CD4-positive, alpha-beta memory T cell (primary cell): ENCODE measurements at regions not wholly inside any gene's neighbourhood (a gene's known extent, or its start where the extent isn't known, plus 50 kb on each side); places are given as distances from the start of the nearest gene placed in this dataset.

ENCODE experiments used
- CTCF ChIA-PET: fragments of 350-600 bp; sonication (Branson Sonifier 250); formaldehyde crosslinking; loops from one replicate; lab custom pipeline; 2021; ENCODE audit warnings: inconsistent platforms; ENCODE audit not compliant: partially characterized antibody; lab: Charles Lee
- POLR2A ChIA-PET: fragments of 350-600 bp; sonication (Branson Sonifier 250); formaldehyde crosslinking; loops from one replicate; lab custom pipeline; 2021; ENCODE audit not compliant: partially characterized antibody; lab: Charles Lee
- DNase-seq, 5 donors: peaks; one replicate each; pipeline versions ENCODE4 v3.0.0 to v3.0.0-alpha.2; 2020 to 2022; ENCODE audit warnings: mixed read lengths in 1 of 5
- H3K27ac ChIP-seq: one replicate; pipeline ENCODE4 v1.7.0; 2013; ENCODE audit warnings: low read depth, low read length
- H3K27me3 ChIP-seq: 2 replicates; pipeline ENCODE4 v1.7.0; 2013; ENCODE audit warnings: mild to moderate bottlenecking, low read length, moderate library complexity; ENCODE audit not compliant: insufficient read depth
- H3K36me3 ChIP-seq: 2 replicates; pipeline ENCODE4 v1.7.0; 2013; ENCODE audit warnings: mild to moderate bottlenecking, low read length, moderate library complexity; ENCODE audit not compliant: insufficient read depth
- H3K4me1 ChIP-seq: 2 replicates; pipeline ENCODE4 v1.7.0; 2013; ENCODE audit warnings: mild to moderate bottlenecking, low read length, moderate library complexity; ENCODE audit not compliant: insufficient read depth
- H3K4me3 ChIP-seq, 2 donors: one replicate each; pipeline ENCODE4 v1.7.0; 2013; ENCODE audit warnings: low read length in 2 of 2, mild to moderate bottlenecking in 1 of 2
- H3K9me3 ChIP-seq, 2 donors: one replicate each; pipeline ENCODE4 v1.7.0; 2013; ENCODE audit warnings: low read length in 2 of 2, control low read depth in 1 of 2; ENCODE audit not compliant: control insufficient read depth in 1 of 2
- H3K27ac Mint-ChIP-seq, 7 donors: one replicate each; pipeline ENCODE4 v1.8.0; 2020 to 2021; ENCODE audit warnings: mixed read lengths in 7 of 7, mild to moderate bottlenecking in 6 of 7, inconsistent platforms in 3 of 7, moderate library complexity in 3 of 7
- H3K27me3 Mint-ChIP-seq, 2 donors: one replicate each; pipeline ENCODE4 v1.8.0; 2020 to 2021; ENCODE audit warnings: mixed read lengths in 2 of 2
- H3K36me3 Mint-ChIP-seq, 2 donors: one replicate each; pipeline ENCODE4 v1.8.0; 2020 to 2021; ENCODE audit warnings: mixed read lengths in 2 of 2, inconsistent platforms in 1 of 2, mild to moderate bottlenecking in 1 of 2
- H3K4me1 Mint-ChIP-seq, 4 donors: one replicate each; pipeline ENCODE4 v1.8.0; 2020 to 2021; ENCODE audit warnings: mixed read lengths in 4 of 4, mild to moderate bottlenecking in 1 of 4
- H3K4me3 Mint-ChIP-seq, 8 donors: one replicate each; pipeline ENCODE4 v1.8.0; 2020 to 2021; ENCODE audit warnings: mixed read lengths in 8 of 8, mild to moderate bottlenecking in 7 of 8, moderate library complexity in 6 of 8, inconsistent platforms in 3 of 8
- H3K9me3 Mint-ChIP-seq, 8 donors: one replicate each; pipeline ENCODE4 v1.8.0; 2020 to 2021; ENCODE audit warnings: mixed read lengths in 8 of 8, mild to moderate bottlenecking in 5 of 8, inconsistent platforms in 3 of 8, moderate library complexity in 1 of 8
- intact Hi-C: fragments of 100-400 bp; cut with micrococcal nuclease; formaldehyde crosslinking; loops from one replicate; pipeline ENCODE4 v1.15.1; 2023

- Histone ChIP-seq H3K27me3 (no peaks in the 10 kb centered on the region), H3K4me3 (no peak overlapping the region), H3K36me3 (no peaks in the 10 kb centered on the region), H3K9me3 (no peaks in the 10 kb centered on the region), H3K27ac (no peak overlapping the region), H3K4me1 (no peaks in the 10 kb centered on the region)
- POLR2A ChIA-PET: no interaction called here
- CTCF ChIA-PET: no interaction called here
- no peak overlapping the region for H3K27ac Mint-ChIP-seq
- peaks cover 0 to 2% (median 0%) of the 10 kb centered on the region in 8 donors for H3K9me3 Mint-ChIP-seq
- no peaks in the 10 kb centered on the region for H3K36me3 Mint-ChIP-seq
- H3K4me1 Mint-ChIP-seq: no peaks in the 10 kb centered on the region
- intact Hi-C loops: no loop called here
- DNase-seq: no peak
- H3K4me3 Mint-ChIP-seq: no peak overlapping the region
- peaks cover 21 to 34% of the 10 kb centered on the region in 2 donors for H3K27me3 Mint-ChIP-seq
Observed at GRCh38 chr15:29208836-29209235, 60.8 kb downstream of the NSMCE3 start.

- Mint-ChIP-seq H3K27ac (no peak overlapping the region), H3K27me3 (peaks cover 23 to 29% of the 10 kb centered on the region in 2 donors), H3K36me3 (no peaks in the 10 kb centered on the region), H3K9me3 (peaks cover 0 to 2% (median 0%) of the 10 kb centered on the region in 8 donors), H3K4me1 (no peaks in the 10 kb centered on the region), H3K4me3 (no peak overlapping the region)
- no peaks in the 10 kb centered on the region for H3K4me1 ChIP-seq
- no peaks in the 10 kb centered on the region for H3K9me3 ChIP-seq
- POLR2A ChIA-PET: no interaction called here
- no peak for DNase-seq
- H3K4me3 ChIP-seq: no peak overlapping the region
- intact Hi-C loops: no loop called here
- H3K36me3 ChIP-seq: no peaks in the 10 kb centered on the region
- CTCF ChIA-PET: no interaction called here
- H3K27me3 ChIP-seq: no peaks in the 10 kb centered on the region
- no peak overlapping the region for H3K27ac ChIP-seq
Observed at GRCh38 chr15:29208352-29208751, 61.3 kb downstream of the NSMCE3 start.

- Mint-ChIP-seq H3K4me1 (no peaks in the 10 kb centered on the region), H3K27ac (no peak overlapping the region), H3K4me3 (no peak overlapping the region), H3K36me3 (no peaks in the 10 kb centered on the region), H3K9me3 (peaks cover 0 to 2% (median 0%) of the 10 kb centered on the region in 8 donors), H3K27me3 (peaks cover 23 to 29% of the 10 kb centered on the region in 2 donors)
- Histone ChIP-seq H3K27ac (no peak overlapping the region), H3K27me3 (no peaks in the 10 kb centered on the region), H3K36me3 (no peaks in the 10 kb centered on the region), H3K9me3 (no peaks in the 10 kb centered on the region), H3K4me1 (no peaks in the 10 kb centered on the region), H3K4me3 (no peak overlapping the region)
- DNase-seq: no peak
- POLR2A ChIA-PET: no interaction called here
- intact Hi-C loops: no loop called here
- CTCF ChIA-PET: no interaction called here
Observed at GRCh38 chr15:29207758-29208108, 61.9 kb downstream of the NSMCE3 start.

- H3K4me1 ChIP-seq: no peaks in the 10 kb centered on the region
- H3K27me3 ChIP-seq: no peaks in the 10 kb centered on the region
- Mint-ChIP-seq H3K4me1 (no peaks in the 10 kb centered on the region), H3K9me3 (peaks cover 0 to 2% (median 0%) of the 10 kb centered on the region in 8 donors), H3K27ac (no peak overlapping the region), H3K36me3 (no peaks in the 10 kb centered on the region), H3K4me3 (no peak overlapping the region), H3K27me3 (peaks cover 20 to 31% of the 10 kb centered on the region in 2 donors)
- CTCF ChIA-PET: no interaction called here
- POLR2A ChIA-PET: no interaction called here
- H3K36me3 ChIP-seq: no peaks in the 10 kb centered on the region
- no peaks in the 10 kb centered on the region for H3K9me3 ChIP-seq
- H3K4me3 ChIP-seq: no peak overlapping the region
- intact Hi-C loops: no loop called here
- no peak overlapping the region for H3K27ac ChIP-seq
- no peak for DNase-seq
Observed at GRCh38 chr15:29207027-29207757, 62.4 kb downstream of the NSMCE3 start.

- no peak overlapping the region for H3K4me3 ChIP-seq
- peaks cover 18 to 27% of the 10 kb centered on the region in 2 donors for H3K27me3 Mint-ChIP-seq
- ChIA-PET POLR2A (no interaction called here), CTCF (no interaction called here)
- no peak overlapping the region for H3K4me3 Mint-ChIP-seq
- DNase-seq: no peak
- H3K27me3 ChIP-seq: no peaks in the 10 kb centered on the region
- H3K4me1 ChIP-seq: no peaks in the 10 kb centered on the region
- H3K36me3 ChIP-seq: no peaks in the 10 kb centered on the region
- H3K9me3 ChIP-seq: no peaks in the 10 kb centered on the region
- no peak overlapping the region for H3K27ac Mint-ChIP-seq
- intact Hi-C loops: no loop called here
- H3K36me3 Mint-ChIP-seq: no peaks in the 10 kb centered on the region
- no peak overlapping the region for H3K27ac ChIP-seq
- no peaks in the 10 kb centered on the region for H3K4me1 Mint-ChIP-seq
- peaks cover 0 to 2% (median 0%) of the 10 kb centered on the region in 8 donors for H3K9me3 Mint-ChIP-seq
Observed at GRCh38 chr15:29205186-29205585, 64.4 kb downstream of the NSMCE3 start.

GRCh38 chr15:29204369-29204755, 65.3 kb downstream of the NSMCE3 start:
- ChIA-PET CTCF (no interaction called here), POLR2A (no interaction called here)
- H3K4me1 Mint-ChIP-seq: no peaks in the 10 kb centered on the region
- H3K9me3 ChIP-seq: no peaks in the 10 kb centered on the region
- H3K4me1 ChIP-seq: no peaks in the 10 kb centered on the region
- H3K27me3 ChIP-seq: no peaks in the 10 kb centered on the region
- H3K36me3 Mint-ChIP-seq: no peaks in the 10 kb centered on the region
- no peaks in the 10 kb centered on the region for H3K36me3 ChIP-seq
- no peak overlapping the region for H3K4me3 ChIP-seq
- H3K4me3 Mint-ChIP-seq: no peak overlapping the region
- H3K27ac ChIP-seq: no peak overlapping the region
- DNase-seq: no peak
- H3K27me3 Mint-ChIP-seq: peaks cover 18 to 27% of the 10 kb centered on the region in 2 donors
- H3K9me3 Mint-ChIP-seq: peaks cover 0 to 2% (median 0%) of the 10 kb centered on the region in 8 donors
- no peak overlapping the region for H3K27ac Mint-ChIP-seq
- intact Hi-C loops: no loop called here

- H3K27me3 ChIP-seq: no peaks in the 10 kb centered on the region
- H3K9me3 ChIP-seq: no peaks in the 10 kb centered on the region
- POLR2A ChIA-PET: no interaction called here
- Mint-ChIP-seq H3K27ac (no peak overlapping the region), H3K36me3 (no peaks in the 10 kb centered on the region), H3K9me3 (peaks cover 0 to 2% (median 0%) of the 10 kb centered on the region in 8 donors), H3K4me1 (no peaks in the 10 kb centered on the region), H3K4me3 (no peak overlapping the region), H3K27me3 (peaks cover 18 to 24% of the 10 kb centered on the region in 2 donors)
- intact Hi-C loops: no loop called here
- H3K4me1 ChIP-seq: no peaks in the 10 kb centered on the region
- no peak for DNase-seq
- CTCF ChIA-PET: no interaction called here
- H3K36me3 ChIP-seq: no peaks in the 10 kb centered on the region
- H3K4me3 ChIP-seq: no peak overlapping the region
- H3K27ac ChIP-seq: no peak overlapping the region
Observed at GRCh38 chr15:29203718-29204368, 65.8 kb downstream of the NSMCE3 start.
